ENCODE measurements at regions not wholly inside any gene's neighbourhood (a gene's known extent, or its start where the extent isn't known, plus 50 kb on each side); places are given as distances from the start of the nearest gene placed in this dataset.
"Not testable (repeated sequence)": the region's sequence is repeated elsewhere in the genome, so short reads cannot be mapped to it uniquely, and the experiment has no call there.

- DNase-seq, result not testable (repeated sequence)
These were observed 112.0 kb downstream of the NPIPB11 start for GRCh38 chr16:29294400-29294933.

GRCh38 chr16:29293545-29293944 is 113.0 kb downstream of the NPIPB11 start:
- DNase-seq, result not testable (repeated sequence)

GRCh38 chr16:29292952-29293471 is 113.5 kb downstream of the NPIPB11 start:
- not testable (repeated sequence) for DNase-seq

- DNase-seq, result not testable (repeated sequence)
These were observed 114.9 kb downstream of the NPIPB11 start for GRCh38 chr16:29291329-29292271.

- DNase-seq, result no peak
These were observed 115.8 kb downstream of the NPIPB11 start for GRCh38 chr16:29290631-29291247.

GRCh38 chr16:29289516-29290239 is 116.8 kb downstream of the NPIPB11 start:
- DNase-seq, result not testable (repeated sequence)

GRCh38 chr16:29288711-29289474 is 117.6 kb downstream of the NPIPB11 start:
- DNase-seq, result not testable (repeated sequence)

GRCh38 chr16:29287871-29288535 is 118.5 kb downstream of the NPIPB11 start:
- DNase-seq, result not testable (repeated sequence)

- DNase-seq, result not testable (repeated sequence)
These were observed 119.3 kb downstream of the NPIPB11 start for GRCh38 chr16:29287246-29287645.

GRCh38 chr16:29286796-29287195 is 119.7 kb downstream of the NPIPB11 start:
- not testable (repeated sequence) for DNase-seq

- not testable (repeated sequence) for DNase-seq
These were observed 120.3 kb downstream of the NPIPB11 start for GRCh38 chr16:29286161-29286560.

GRCh38 chr16:29285151-29285885 is 121.2 kb downstream of the NPIPB11 start:
- DNase-seq, result not testable (repeated sequence)

- DNase-seq, result not testable (repeated sequence)
These were observed 121.8 kb downstream of the NPIPB11 start for GRCh38 chr16:29284723-29285122.

GRCh38 chr16:29284159-29284558 is 122.4 kb downstream of the NPIPB11 start:
- not testable (repeated sequence) for DNase-seq

GRCh38 chr16:29278097-29278871 is 128.2 kb downstream of the NPIPB11 start:
- not testable (repeated sequence) for DNase-seq

- not testable (repeated sequence) for DNase-seq
These were observed 130.1 kb downstream of the NPIPB11 start for GRCh38 chr16:29276446-29276845.

GRCh38 chr16:29274055-29275035 is 132.2 kb downstream of the NPIPB11 start:
- DNase-seq, result not testable (repeated sequence)

Data from SHP77 treated with DMSO at 0.1 percent for 48 hours (cell line).